HG03354 (cell line): ENCODE measurements at regions not wholly inside any gene's neighbourhood (a gene's known extent, or its start where the extent isn't known, plus 50 kb on each side); places are given as distances from the start of the nearest gene placed in this dataset.
"Not testable (repeated sequence)": the region's sequence is repeated elsewhere in the genome, so short reads cannot be mapped to it uniquely, and the experiment has no call there.

Source experiments
- ATAC-seq: cut with Tn5 transposase; IDR thresholded peaks from one replicate; pipeline ENCODE4 v1.9.1; 2021; ENCODE audit warnings: mild to moderate bottlenecking; ENCODE audit not compliant: unreplicated experiment, poor library complexity, severe bottlenecking

GRCh38 chr7:73918926-73919693, 58.2 kb downstream of the TMEM270 start:
- no peak for ATAC-seq

- ATAC-seq, result no peak
Observed at GRCh38 chr7:73919694-73920375, 58.9 kb downstream of the TMEM270 start.

GRCh38 chr7:73920406-73921134, 59.6 kb downstream of the TMEM270 start:
- ATAC-seq, result no peak

GRCh38 chr7:73921623-73922528, 60.9 kb downstream of the TMEM270 start:
- no peak for ATAC-seq

GRCh38 chr7:73928644-73929043, 67.7 kb downstream of the TMEM270 start:
- ATAC-seq, result not testable (repeated sequence)

- ATAC-seq, result no peak
Observed at GRCh38 chr7:73931502-73931901, 70.5 kb downstream of the TMEM270 start.

- no peak for ATAC-seq
Observed at GRCh38 chr7:73932364-73932763, 71.4 kb downstream of the TMEM270 start.

- ATAC-seq, result no peak
Observed at GRCh38 chr7:73933091-73933490, 72.1 kb downstream of the TMEM270 start.

GRCh38 chr7:73936967-73937366, 76.0 kb downstream of the TMEM270 start:
- no peak for ATAC-seq

- not testable (repeated sequence) for ATAC-seq
Observed at GRCh38 chr7:73937650-73938049, 76.7 kb downstream of the TMEM270 start.

- no peak for ATAC-seq
Observed at GRCh38 chr7:73939528-73939927, 78.6 kb downstream of the TMEM270 start.

GRCh38 chr7:73940701-73941238, 79.8 kb downstream of the TMEM270 start:
- no peak for ATAC-seq

- no peak for ATAC-seq
Observed at GRCh38 chr7:73941836-73942551, 81.0 kb downstream of the TMEM270 start.

- no peak for ATAC-seq
Observed at GRCh38 chr7:73945022-73945421, 83.0 kb upstream of the ELN start.

GRCh38 chr7:73948287-73948686, 79.7 kb upstream of the ELN start:
- no peak for ATAC-seq

- ATAC-seq, result no peak
Observed at GRCh38 chr7:73952266-73952665, 75.7 kb upstream of the ELN start.

- ATAC-seq, result no peak
Observed at GRCh38 chr7:73954181-73954580, 73.8 kb upstream of the ELN start.

GRCh38 chr7:73954861-73955260, 73.1 kb upstream of the ELN start:
- no peak for ATAC-seq

GRCh38 chr7:73960548-73960947, 67.4 kb upstream of the ELN start:
- ATAC-seq, result no peak
